ENCODE measurements at regions not wholly inside any gene's neighbourhood (a gene's known extent, or its start where the extent isn't known, plus 50 kb on each side); places are given as distances from the start of the nearest gene placed in this dataset.
"Not testable (repeated sequence)": the region's sequence is repeated elsewhere in the genome, so short reads cannot be mapped to it uniquely, and the experiment has no call there.

GRCh38 chr2:59333007-59333406 is 1091.9 kb upstream of the FANCL start:
- DNase-seq (ENCODE audit: low read depth in 2 of 2): no peak

GRCh38 chr2:59326581-59327365 is 1085.6 kb upstream of the FANCL start:
- DNase-seq (ENCODE audit: low read depth in 2 of 2): not testable (repeated sequence)

- no peak for DNase-seq (ENCODE audit: low read depth in 2 of 2)
Observed at GRCh38 chr2:59322870-59323269, 1081.7 kb upstream of the FANCL start.

- no peak for DNase-seq (ENCODE audit: low read depth in 2 of 2)
Observed at GRCh38 chr2:59322005-59322404, 1080.9 kb upstream of the FANCL start.

GRCh38 chr2:59314031-59314766 is 1073.1 kb upstream of the FANCL start:
- no peak for DNase-seq (ENCODE audit: low read depth in 2 of 2)

GRCh38 chr2:59312967-59313940 is 1072.1 kb upstream of the FANCL start:
- DNase-seq (ENCODE audit: low read depth in 2 of 2): no peak

GRCh38 chr2:59312029-59312428 is 1070.9 kb upstream of the FANCL start:
- no peak for DNase-seq (ENCODE audit: low read depth in 2 of 2)

GRCh38 chr2:59308108-59308507 is 1067.0 kb upstream of the FANCL start:
- no peak for DNase-seq (ENCODE audit: low read depth in 2 of 2)

GRCh38 chr2:59307196-59307595 is 1066.1 kb upstream of the FANCL start:
- DNase-seq (ENCODE audit: low read depth in 2 of 2): no peak

- no peak for DNase-seq (ENCODE audit: low read depth in 2 of 2)
Observed at GRCh38 chr2:59303272-59303671, 1062.1 kb upstream of the FANCL start.

GRCh38 chr2:59302683-59303082 is 1061.6 kb upstream of the FANCL start:
- no peak for DNase-seq (ENCODE audit: low read depth in 2 of 2)

GRCh38 chr2:59301466-59302402 is 1060.6 kb upstream of the FANCL start:
- DNase-seq (ENCODE audit: low read depth in 2 of 2): no peak

GRCh38 chr2:59297816-59298215 is 1056.7 kb upstream of the FANCL start:
- no peak for DNase-seq (ENCODE audit: low read depth in 2 of 2)

- DNase-seq (ENCODE audit: low read depth in 2 of 2): no peak
Observed at GRCh38 chr2:59296279-59296678, 1055.2 kb upstream of the FANCL start.

GRCh38 chr2:59295524-59296162 is 1054.5 kb upstream of the FANCL start:
- no peak for DNase-seq (ENCODE audit: low read depth in 2 of 2)

- DNase-seq (ENCODE audit: low read depth in 2 of 2): no peak
Observed at GRCh38 chr2:59288771-59289170, 1047.6 kb upstream of the FANCL start.

GRCh38 chr2:59282374-59283057 is 1041.4 kb upstream of the FANCL start:
- no peak for DNase-seq (ENCODE audit: low read depth in 2 of 2)

GRCh38 chr2:59277671-59278070 is 1036.5 kb upstream of the FANCL start:
- DNase-seq (ENCODE audit: low read depth in 2 of 2): no peak

- no peak for DNase-seq (ENCODE audit: low read depth in 2 of 2)
Observed at GRCh38 chr2:59276917-59277316, 1035.8 kb upstream of the FANCL start.

GRCh38 chr2:59276033-59276432 is 1034.9 kb upstream of the FANCL start:
- DNase-seq (ENCODE audit: low read depth in 2 of 2): no peak

Measured in stimulated activated CD8-positive, alpha-beta memory T cell treated with anti-CD3 and anti-CD28 coated beads, Interleukin-15, amount 100 ng/mL, for 48 hours (primary cell).